KBM-7 (cell line): ENCODE measurements at regions not wholly inside any gene's neighbourhood (a gene's known extent, or its start where the extent isn't known, plus 50 kb on each side); places are given as distances from the start of the nearest gene placed in this dataset.

ENCODE experiments used
- DNase-seq: peaks from one replicate; pipeline ENCODE4 v3.0.0-alpha.2; 2015
- in situ Hi-C: fragments of 300-500 bp; cut with MboI; formaldehyde crosslinking; loops from 2 replicates; pipeline ENCODE4 v1.14.3; 2020; ENCODE audit warnings: low sequenced_read_pairs, low pct_unique_long_range_greater_than_20kb, mixed read lengths

- DNase-seq: no peak
- in situ Hi-C loops: no loop called here
Measured at GRCh38 chr9:129480745-129481144, 140.2 kb downstream of the C9orf50 start.

- no peak for DNase-seq
- in situ Hi-C loops: no loop called here
Measured at GRCh38 chr9:129480227-129480626, 140.7 kb downstream of the C9orf50 start.

GRCh38 chr9:129479631-129480011, 141.3 kb downstream of the C9orf50 start:
- in situ Hi-C loops: no loop called here
- DNase-seq: no peak

GRCh38 chr9:129478961-129479630, 141.8 kb downstream of the C9orf50 start:
- DNase-seq: no peak
- in situ Hi-C loops: no loop called here

- in situ Hi-C loops: no loop called here
- DNase-seq: no peak
Measured at GRCh38 chr9:129478461-129478860, 142.4 kb downstream of the C9orf50 start.

GRCh38 chr9:129476821-129477611, 143.9 kb downstream of the C9orf50 start:
- in situ Hi-C loops: no loop called here
- no peak for DNase-seq

GRCh38 chr9:129474740-129475404, 146.0 kb downstream of the C9orf50 start:
- in situ Hi-C loops: no loop called here

GRCh38 chr9:129473523-129474244, 147.2 kb downstream of the C9orf50 start:
- DNase-seq: no peak

More at GRCh38 chr9:129474740-129475404, 146.0 kb downstream of the C9orf50 start:
- no peak for DNase-seq

GRCh38 chr9:129472651-129473102, 148.2 kb downstream of the C9orf50 start:
- in situ Hi-C loops: no loop called here
- peak; percentile 53 for DNase-seq

More at GRCh38 chr9:129473523-129474244, 147.2 kb downstream of the C9orf50 start:
- in situ Hi-C loops: no loop called here

- DNase-seq: no peak
- in situ Hi-C loops: no loop called here
Measured at GRCh38 chr9:129471201-129472019, 149.5 kb downstream of the C9orf50 start.

- no peak for DNase-seq
- in situ Hi-C loops: no loop called here
Measured at GRCh38 chr9:129469988-129470316, 150.9 kb downstream of the C9orf50 start.

- in situ Hi-C loops: no loop called here
- DNase-seq: no peak
Measured at GRCh38 chr9:129469188-129469987, 151.5 kb downstream of the C9orf50 start.

- in situ Hi-C loops: no loop called here
- DNase-seq: no peak
Measured at GRCh38 chr9:129467739-129468666, 152.9 kb downstream of the C9orf50 start.

- in situ Hi-C loops: no loop called here
- no peak for DNase-seq
Measured at GRCh38 chr9:129467004-129467588, 153.8 kb downstream of the C9orf50 start.

- DNase-seq: no peak
- in situ Hi-C loops: no loop called here
Measured at GRCh38 chr9:129465834-129466535, 154.9 kb downstream of the C9orf50 start.
